ENCODE measurements at regions not wholly inside any gene's neighbourhood (a gene's known extent, or its start where the extent isn't known, plus 50 kb on each side); places are given as distances from the start of the nearest gene placed in this dataset.

DNA sequence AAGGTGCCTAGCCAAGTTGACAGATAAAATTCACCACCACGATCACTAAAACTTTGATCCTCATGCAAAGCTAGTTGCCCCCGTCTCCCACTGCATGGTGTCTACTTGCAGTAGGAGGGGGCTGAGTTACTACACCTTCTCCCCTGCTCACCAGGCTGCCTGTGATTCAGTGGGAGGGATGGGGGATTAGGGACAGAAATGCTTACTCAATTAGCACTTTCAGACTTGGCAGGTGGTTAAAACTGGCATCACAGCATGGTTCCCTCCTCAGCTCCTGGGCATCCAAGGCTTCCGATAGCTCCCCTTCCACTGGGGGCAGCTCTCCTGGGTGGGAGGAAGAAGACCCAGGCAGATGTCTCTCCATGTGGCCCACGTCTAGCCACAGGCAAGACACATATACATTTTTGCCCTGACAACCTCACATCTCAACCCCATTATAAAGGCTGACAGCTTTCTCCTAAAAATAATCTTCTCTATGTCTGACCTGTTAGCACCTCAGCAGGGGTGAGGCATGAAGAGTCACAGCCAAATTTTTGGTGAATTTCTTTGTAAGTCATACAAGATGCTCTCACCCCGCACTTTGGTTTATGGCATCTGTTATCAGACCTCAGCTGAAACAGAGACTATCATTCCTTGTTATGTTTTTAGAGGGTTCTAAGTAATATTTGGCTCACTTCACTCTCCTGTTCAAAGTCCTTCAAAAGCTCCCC lies 369.0 kb downstream of the SV2B start:
- intact Hi-C loops (cut with DNase I): no loop called here
- DNase-seq: no peak

DNA sequence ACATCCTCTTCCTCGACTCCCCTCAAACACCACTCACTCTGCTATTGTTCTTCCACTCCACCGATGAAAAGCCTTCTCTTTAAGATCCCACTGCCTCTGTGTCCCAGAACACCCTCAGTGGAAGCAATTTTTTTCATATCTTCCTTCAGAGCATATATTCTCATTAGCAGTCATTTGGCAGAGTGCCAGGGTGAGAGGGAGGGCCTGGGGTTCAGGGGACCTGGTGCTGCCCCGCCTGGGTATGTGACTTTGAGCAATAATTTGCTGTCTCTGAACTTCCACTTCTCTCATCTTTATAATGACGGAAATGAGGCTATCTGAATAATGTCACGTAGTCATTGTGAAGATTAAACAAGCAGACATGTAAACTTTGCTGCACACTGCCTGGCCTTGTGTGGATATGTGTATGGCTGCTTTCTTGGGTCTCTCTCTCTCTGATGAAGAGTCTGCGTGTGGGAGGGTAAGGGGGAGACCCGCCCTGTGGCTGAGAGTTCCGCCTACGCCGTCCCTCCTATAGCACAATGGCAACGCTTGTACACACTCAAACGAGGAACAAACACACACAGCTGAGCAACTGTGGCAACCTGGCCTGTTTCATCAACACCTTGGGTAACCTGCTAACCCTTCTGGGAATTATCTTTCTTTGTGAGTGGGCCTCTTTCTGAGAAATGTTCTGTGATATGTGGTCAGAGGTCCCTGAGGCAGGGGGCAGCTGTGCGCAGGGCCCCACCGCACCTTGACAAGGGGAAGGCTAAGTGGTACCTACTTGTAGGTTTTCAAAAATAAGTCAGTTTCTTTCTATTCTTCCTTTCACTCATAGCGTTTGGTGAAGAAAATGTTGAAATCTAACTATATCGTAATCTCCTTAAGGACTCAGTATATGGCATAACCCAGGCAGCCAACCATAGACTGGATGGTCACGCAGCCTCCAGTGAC lies 369.8 kb downstream of the SV2B start:
- intact Hi-C loops (cut with DNase I): no loop called here
- DNase-seq: peak in 1 of 42 donors; percentile 2

DNA sequence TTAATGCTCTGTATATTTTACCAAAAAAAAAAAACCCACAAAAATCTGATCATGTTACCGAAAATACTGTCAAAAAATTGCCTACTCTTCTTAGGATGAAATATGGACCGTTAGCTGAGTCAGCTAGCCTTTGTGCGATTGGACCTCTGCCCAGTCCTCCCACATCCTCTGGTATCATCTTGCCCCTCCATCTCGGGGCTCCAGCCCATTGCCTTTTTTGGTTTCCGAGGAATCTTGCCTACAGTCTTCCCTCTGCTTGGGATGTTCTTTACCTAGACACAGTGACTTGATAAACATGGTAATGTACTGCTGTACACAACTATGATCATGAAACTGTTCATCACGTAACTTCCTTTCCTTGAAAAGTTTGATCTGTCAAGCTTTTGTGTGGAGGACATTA lies 371.4 kb downstream of the SV2B start:
- intact Hi-C loops (cut with DNase I): no loop called here

DNA sequence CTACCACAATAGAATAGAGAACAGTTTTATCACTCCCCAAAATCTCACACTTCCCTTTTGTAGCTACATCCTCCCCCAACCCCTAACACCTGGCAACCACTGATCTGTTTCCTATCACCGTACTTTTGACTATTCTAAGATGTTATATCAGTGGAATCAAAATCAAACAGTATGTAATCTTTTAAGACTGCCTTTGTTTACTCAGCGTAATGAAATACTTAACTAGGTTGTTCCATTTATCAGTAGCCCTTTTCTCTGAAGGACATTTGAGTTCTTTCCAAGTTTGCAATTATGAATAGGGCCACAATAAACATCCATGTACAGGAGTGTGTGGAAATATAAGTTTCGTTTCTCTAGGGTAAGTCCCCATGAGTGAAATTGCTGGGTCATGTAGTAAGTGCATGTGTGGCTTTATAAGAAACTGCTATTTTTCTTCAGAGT lies 372.3 kb downstream of the SV2B start:
- intact Hi-C loops (cut with DNase I): no loop called here
- DNase-seq: no peak

More for the DNA sequence above, 371.4 kb downstream of the SV2B start:
- DNase-seq: no peak

DNA sequence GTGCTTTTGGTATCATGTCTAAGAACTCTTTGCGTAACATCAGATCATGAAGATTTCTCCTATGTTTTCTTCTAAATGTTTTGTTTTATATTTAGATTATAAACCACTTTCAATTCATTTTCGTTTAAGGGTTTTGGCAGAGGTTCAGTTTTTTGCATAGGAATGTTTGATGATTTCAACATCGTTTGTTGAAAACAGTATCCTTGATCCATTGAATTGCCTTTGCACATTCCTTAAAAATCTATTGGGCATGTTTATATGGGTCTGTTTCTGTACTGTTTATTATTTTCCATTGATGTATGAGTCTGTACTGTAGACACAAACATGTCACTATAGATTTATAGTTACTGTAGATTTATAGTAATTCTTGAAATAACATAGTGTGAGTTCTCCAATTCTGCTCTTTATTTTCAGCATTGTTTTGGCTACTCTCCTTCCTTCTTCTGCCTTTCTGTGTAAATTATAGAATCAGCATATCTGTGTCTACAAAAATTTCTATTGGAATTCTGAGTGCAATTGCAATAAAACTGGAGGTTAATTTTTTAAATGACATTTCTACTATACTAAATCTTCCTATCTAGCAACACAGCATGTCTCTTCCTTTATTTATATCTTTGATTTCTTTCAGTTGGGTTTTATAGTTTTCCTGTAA lies 374.0 kb downstream of the SV2B start:
- no peak for DNase-seq
- intact Hi-C loops (cut with DNase I): no loop called here

DNA sequence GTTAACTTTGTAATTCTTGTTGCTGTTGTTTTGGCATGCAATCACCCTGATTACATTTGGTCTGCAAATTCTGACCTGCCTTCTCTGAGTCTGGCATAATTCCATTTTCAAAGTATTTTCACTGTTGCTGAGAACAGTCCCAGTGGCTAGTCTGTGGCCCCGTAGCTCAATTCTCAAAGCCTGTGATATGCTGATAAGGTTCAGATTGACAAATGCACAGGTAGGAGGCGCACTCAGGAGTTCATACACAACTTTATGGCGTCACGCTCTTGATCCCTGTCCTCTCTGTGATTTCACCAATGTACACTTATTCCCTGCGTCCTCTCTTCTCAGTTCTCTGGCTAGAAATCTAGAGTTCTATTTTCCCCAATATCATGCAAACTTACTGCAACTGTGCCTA lies 376.6 kb upstream of the SLCO3A1 start:
- no peak for DNase-seq
- intact Hi-C loops (cut with DNase I): no loop called here

DNA sequence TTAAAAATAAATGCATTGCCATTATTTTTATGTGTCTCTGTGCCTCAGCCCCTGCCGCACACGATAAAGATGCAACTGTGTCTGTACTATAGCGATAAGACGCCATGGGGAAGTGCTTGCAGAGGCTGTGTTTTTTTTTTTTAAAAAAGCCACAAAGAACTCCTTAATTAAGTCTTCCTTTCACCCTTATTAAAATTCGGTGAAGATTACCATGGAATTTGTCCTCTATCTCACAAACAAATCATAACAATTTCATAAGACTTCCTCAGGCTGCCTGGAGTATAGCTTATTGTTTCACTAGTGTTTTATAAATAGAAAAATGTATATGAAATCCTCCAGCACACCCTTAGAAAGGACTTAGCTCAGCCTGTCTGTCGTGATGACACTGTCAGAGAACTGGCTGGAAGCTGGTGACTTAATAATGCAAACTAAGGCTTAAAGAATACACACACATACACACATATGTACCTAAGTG lies 374.8 kb upstream of the SLCO3A1 start:
- intact Hi-C loops (cut with DNase I): no loop called here
- DNase-seq: no peak

DNA sequence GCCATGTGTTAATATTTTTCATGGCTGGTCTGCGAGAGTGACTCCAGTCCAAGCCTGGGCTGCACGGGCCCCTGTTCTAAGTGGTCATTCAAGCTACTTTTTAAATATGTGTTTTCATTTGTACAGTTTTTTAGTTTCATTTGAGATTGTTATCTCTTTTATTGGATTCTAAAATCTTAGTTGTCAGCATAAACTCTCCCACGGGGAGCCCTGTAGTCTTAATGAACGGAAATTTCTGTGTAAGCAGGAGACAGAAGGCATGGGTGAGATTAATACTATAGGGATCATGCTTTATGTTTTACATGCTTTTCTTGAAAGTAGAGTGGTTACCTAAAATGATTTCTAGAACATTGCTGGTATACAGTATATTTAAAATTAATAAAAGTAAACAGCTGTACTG lies 373.1 kb upstream of the SLCO3A1 start:
- intact Hi-C loops (cut with DNase I): no loop called here
- DNase-seq: no peak

DNA sequence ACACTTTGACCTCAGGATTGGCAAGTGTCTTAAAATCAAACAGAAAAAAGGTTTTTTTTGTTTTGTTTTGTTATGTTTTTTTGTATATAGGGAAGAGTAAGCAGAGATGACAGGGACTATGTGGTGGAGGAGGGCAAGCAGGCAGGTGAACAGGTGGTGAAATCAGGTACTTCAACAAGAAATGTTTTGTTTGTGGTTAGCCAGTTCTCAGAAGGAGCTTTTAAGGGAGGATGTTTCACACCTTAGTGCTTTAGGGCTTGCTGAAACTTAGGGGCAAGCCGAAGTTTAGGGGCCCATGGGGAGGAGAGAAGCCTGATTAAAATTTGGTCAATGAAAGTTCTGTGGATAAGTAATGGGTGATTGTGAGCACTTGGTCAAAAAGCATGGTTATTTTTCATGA lies 370.7 kb upstream of the SLCO3A1 start:
- intact Hi-C loops (cut with DNase I): no loop called here
- no peak for DNase-seq

DNA sequence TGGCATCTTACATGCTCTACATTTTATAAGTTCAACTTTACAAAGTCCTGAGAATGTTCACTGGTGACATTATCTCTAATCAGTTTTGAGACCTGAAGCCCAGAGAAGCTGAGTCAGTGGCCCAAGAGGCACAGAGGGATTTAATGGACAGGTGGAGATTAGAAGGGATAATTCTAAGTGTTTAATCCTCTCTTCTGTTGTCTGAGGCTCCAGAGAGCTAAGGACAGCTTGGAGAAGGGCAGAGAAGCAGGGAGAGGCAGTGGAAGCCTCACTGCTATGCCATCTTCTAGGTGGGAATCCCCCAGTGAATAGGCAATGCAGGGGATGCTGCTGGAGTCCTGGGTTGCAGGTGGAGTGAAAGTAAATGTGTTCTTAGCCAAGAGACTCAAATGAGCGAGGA lies 369.4 kb upstream of the SLCO3A1 start:
- no peak for DNase-seq
- intact Hi-C loops (cut with DNase I): no loop called here

DNA sequence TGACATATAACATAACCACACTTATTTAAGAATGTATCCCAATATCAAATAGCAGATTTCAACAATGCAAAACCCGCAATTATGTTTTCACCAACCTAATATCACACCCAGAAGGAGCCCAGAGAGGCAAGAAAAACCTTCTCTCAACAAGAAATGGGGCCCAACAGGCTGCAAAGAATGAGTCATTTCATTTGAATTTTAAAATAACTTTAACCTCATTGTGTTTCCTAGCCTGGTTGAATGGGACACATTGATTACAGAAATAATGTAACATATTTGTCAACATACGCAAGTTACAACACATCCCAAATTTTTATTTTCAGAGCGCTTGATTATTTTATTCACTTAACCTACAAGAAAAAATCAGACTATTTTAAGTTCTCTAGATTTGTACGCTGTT lies 365.1 kb upstream of the SLCO3A1 start:
- DNase-seq: no peak
- intact Hi-C loops (cut with DNase I): no loop called here

DNA sequence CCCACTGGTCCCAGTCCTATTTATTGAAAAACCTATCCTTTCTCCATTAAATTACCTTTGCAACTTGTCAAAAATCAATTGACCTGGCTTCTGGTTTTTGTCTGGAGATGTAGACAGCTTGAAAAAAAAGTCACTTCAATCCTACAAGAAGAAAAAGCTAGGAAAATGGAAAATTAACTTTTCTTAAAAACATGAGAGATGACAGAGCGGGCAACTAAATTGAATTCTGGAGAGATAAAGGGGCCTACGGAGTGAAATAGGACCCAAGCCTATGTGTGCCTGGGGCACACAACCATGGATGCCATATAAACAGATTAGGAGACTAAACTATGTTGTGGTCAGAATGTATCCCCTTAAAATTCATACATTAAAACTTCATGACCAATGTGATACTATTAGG lies 363.3 kb upstream of the SLCO3A1 start:
- intact Hi-C loops (cut with DNase I): no loop called here
- no peak for DNase-seq

DNA sequence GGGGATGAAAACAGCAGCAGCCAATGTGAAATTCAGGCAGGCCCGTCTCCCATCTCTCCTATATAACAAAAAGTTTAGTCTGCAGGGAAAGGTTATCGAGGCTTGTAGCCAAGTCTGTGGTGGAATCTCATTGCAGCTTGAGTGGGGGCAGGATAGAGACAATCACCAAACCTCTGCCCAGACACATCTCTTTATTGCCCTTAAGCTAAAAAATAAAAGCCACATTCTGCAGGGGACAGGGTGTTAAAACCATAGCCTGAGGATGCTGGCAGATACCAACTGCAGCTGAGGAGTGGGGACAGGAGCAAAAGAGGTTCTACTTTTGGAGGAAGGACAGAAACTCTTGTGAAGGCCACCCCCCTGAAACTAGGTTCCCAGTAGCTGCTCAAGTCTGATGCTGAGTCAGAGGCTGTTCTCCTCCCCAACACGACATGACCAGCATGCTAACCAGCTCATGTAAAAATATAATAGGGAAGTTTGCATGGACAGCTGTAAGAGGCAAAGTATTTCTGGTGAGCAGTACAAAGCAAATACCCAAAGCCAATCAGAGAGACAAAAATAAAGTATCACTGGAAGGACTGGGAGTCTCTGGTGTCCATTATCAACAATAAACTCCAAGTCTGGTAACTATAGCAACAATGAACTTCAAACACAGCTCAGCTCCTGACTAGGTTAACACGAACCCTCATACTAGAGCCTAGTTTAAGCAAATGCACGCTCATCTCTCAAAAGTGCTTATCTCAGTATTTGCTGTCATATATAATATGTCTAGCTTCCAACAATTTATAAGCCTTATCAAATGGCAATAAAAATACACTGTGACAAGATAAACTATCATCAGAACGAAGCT lies 362.2 kb upstream of the SLCO3A1 start:
- intact Hi-C loops (cut with DNase I): no loop called here
- no peak for DNase-seq

DNA sequence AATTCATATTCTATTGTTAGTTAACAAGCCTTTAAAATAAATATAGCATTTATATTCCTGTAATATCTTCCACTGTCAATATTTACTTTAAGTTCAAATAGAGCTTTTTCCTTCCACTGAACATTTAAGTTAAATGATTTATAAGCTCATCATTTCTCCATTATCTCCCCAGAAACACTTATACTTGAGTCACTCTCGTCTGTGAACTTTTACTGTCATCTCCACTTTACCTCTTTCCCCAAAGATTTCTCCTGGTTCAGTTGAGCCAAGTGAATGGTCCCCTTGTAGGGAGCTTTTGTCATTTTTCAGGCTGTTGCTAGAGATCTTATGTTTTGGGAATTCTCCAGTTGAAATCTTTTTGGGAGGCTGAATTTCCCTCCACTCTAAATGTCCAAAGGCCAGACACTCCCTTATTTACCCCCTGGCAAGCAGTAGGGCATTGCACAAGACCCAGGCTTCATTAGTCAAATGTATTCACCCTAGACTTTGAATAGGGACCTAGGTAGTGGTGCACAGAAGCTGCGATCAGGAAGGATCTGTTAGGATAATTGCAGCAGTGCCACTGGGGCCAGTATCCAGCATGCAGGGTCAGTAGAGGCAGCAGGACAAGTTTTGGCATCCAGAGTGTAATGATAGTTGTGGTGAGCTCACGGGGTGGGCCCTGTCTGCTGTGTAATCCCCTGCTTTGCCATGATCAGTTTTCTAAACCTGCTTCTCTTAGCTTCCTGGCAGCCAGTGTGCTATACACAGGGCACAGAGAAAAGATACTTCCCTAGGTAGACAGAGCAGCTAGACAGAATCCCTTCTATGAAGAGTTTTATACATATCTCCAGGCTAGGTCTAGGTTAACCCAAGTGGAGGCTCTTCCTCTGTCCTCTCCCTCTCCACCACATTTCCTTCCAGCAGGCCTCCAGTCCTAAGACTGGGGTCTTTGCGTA lies 356.5 kb upstream of the SLCO3A1 start:
- no peak for DNase-seq
- intact Hi-C loops (cut with DNase I): no loop called here

DNA sequence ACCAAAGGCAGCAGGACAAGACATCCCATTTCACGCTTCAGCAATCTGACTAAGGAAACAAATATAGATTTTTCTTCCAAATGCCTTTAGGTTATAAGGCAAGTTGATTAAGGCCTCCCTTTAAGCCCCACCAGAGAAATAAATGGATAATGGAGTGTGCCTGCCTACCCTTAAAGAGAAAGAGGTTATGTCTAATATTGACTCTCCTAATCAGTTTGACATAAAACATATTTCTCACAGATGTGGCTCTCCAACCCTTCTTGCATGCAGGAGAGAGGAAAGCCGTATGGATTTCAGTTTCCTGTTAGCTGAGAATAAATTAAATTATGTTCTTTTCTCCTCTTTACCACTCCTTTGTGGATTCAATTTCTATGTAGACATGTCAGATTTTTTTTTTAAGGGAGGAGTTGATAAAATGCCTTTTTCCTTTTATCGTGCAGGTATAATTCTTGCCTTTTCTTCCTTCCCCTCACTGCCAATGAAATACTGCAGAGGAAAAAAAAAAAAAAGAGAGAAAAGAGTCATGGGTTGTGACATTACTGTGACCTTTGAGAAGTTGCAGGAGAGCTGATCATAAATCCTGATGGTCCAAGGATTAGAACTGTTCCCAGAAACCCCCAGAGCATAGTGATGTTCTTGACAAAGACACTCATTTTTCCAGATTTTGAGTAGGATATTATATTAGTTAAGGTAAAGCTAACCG lies 355.3 kb upstream of the SLCO3A1 start:
- no peak for DNase-seq
- intact Hi-C loops (cut with DNase I): no loop called here

DNA sequence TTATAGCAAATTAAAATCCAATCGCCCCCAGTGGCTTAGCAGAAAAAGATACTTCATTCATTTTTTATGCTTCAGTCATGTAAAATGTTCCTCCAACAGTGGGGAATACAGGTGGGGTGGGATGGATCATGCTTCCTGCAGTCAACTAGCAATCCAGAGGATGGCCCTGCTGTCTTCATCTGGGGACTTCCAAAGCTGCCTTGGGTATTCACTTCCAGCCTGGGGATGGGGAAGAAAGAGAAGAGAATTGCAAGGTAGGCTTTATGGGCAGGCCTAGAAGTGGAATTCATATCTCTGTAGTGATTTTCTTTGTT lies 354.8 kb upstream of the SLCO3A1 start:
- no peak for DNase-seq
- intact Hi-C loops (cut with DNase I): no loop called here

DNA sequence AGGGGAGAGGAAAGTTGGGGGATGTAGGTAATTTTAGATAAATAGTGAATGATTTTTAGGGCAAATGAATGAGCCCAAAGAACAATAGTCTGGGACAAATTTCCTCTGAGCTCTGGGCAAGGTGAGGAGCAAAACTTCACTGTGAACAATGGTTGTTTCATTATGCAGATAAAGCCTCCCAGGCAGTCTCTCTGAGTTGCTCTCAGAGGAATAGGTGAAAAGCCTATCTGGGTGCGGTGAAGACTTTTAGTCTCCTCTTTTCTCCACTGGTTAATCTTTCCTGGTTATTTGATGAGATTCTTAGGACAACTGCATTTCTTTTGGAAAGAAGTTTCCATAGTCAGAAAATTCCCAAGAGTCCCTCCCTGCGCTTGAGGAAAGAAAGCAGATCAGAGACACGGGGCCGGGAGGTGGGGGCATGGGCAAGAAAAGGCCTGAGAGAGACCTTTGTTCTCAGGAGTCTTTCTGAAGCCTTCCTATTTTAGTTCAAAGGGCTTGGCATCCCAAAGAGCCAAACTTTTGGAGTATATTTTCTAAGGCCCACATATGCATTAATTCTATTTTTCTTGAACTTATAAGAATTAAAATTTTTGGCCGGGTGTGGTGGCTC lies 353.6 kb upstream of the SLCO3A1 start:
- intact Hi-C loops (cut with DNase I): no loop called here
- DNase-seq: no peak

Data from head of caudate nucleus (tissue), 42 donors.